Mononuclear cell (primary cell): ENCODE measurements at regions not wholly inside any gene's neighbourhood (a gene's known extent, or its start where the extent isn't known, plus 50 kb on each side); places are given as distances from the start of the nearest gene placed in this dataset.

ENCODE experiments used
- H3K27me3 ChIP-seq: 2 replicates; pipeline ENCODE4 v1.6.0; 2011; ENCODE audit warnings: low read length, control low read depth; ENCODE audit not compliant: insufficient read depth
- H3K4me1 ChIP-seq: 2 replicates; pipeline ENCODE4 v1.5.1; 2011; ENCODE audit warnings: mild to moderate bottlenecking, low read length, control low read depth; ENCODE audit not compliant: insufficient read depth
- H3K4me3 ChIP-seq: 2 replicates; pipeline ENCODE4 v1.5.1; 2011; ENCODE audit warnings: mild to moderate bottlenecking, low read length, moderate library complexity
- H3K9me3 ChIP-seq: 2 replicates; pipeline ENCODE4 v1.5.1; 2011; ENCODE audit warnings: low read depth, mild to moderate bottlenecking, control low read depth, low read length

DNA sequence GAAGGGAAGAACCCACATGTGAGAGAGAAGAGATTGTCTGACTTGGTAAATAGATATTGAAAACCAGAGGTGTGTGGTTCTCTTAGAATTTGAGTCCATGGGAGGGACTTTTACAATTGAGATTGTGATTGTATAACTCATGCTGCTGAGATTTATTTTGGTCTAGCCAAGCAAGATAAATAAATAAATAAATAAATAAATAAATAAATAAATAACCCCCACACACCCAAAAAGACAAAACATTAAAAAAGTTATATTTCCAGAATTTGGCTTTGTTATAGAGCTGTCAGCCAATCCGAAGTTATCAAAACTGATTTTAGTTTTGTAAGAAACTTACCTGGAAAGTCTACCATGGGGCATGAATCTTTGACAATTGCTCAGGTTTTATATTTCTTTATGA lies 416.6 kb downstream of the ZSWIM6 start:
- no peak overlapping the region for H3K4me3 ChIP-seq
- no peaks in the 10 kb centered on the region for H3K9me3 ChIP-seq
- H3K4me1 ChIP-seq = no peaks in the 10 kb centered on the region
- no peaks in the 10 kb centered on the region for H3K27me3 ChIP-seq

DNA sequence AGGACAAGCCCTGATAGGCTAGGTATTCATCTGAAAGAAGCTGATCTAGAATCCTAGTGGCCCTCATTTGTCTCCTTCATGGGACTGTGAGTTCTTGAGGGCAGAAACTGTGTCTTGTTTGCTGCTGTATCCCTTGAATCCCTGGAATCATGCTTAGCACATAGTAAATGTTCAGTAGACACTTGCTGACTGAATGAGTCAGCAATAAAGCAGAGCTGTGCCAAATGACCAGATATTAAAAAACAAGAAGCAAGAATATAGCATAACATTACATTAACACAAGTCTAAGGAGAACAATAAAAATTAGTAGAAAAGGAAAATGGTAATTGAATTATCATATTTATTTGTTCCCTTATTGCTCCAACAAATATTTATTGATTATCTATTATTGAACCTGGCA lies 420.5 kb downstream of the ZSWIM6 start:
- Histone ChIP-seq H3K9me3 (no peaks in the 10 kb centered on the region), H3K27me3 (no peaks in the 10 kb centered on the region), H3K4me1 (no peaks in the 10 kb centered on the region), H3K4me3 (no peak overlapping the region)

- no peaks in the 10 kb centered on the region for H3K27me3 ChIP-seq
- no peak overlapping the region for H3K4me3 ChIP-seq
- H3K4me1 ChIP-seq = no peaks in the 10 kb centered on the region
- H3K9me3 ChIP-seq = no peaks in the 10 kb centered on the region
Measured at GRCh38 chr5:61754792-61755191, 422.7 kb downstream of the ZSWIM6 start.

GRCh38 chr5:61755726-61756222 lies 423.7 kb downstream of the ZSWIM6 start:
- H3K9me3 ChIP-seq = no peaks in the 10 kb centered on the region
- H3K4me1 ChIP-seq = no peaks in the 10 kb centered on the region
- H3K27me3 ChIP-seq = no peaks in the 10 kb centered on the region
- no peak overlapping the region for H3K4me3 ChIP-seq

DNA sequence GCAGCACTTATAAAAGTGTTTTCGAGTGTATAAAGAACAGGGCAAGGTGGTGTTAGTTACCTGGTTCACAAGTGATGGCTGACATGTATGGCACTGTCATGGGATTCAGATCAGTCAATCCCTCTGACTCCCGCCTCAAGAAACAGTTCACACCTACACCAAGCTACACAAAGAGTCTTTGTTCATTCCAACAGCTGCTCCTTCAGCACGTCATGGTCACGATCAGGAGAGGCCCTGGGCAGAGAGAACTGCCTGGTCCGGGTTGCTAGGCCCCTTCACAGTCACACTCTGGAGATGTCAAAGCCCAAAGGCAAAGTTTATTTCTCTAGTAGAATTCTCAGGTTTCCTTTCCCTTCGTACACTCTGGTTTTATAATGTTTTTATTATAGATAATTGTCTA lies 426.7 kb downstream of the ZSWIM6 start:
- Histone ChIP-seq H3K27me3 (no peaks in the 10 kb centered on the region), H3K4me1 (no peaks in the 10 kb centered on the region), H3K4me3 (no peak overlapping the region), H3K9me3 (no peaks in the 10 kb centered on the region)

- Histone ChIP-seq H3K9me3 (no peaks in the 10 kb centered on the region), H3K27me3 (no peaks in the 10 kb centered on the region), H3K4me3 (no peak overlapping the region), H3K4me1 (no peaks in the 10 kb centered on the region)
Measured at GRCh38 chr5:61765471-61765870, 433.4 kb downstream of the ZSWIM6 start.

- Histone ChIP-seq H3K4me1 (no peaks in the 10 kb centered on the region), H3K9me3 (no peaks in the 10 kb centered on the region), H3K27me3 (no peaks in the 10 kb centered on the region), H3K4me3 (no peak overlapping the region)
Measured at GRCh38 chr5:61766141-61766540, 434.1 kb downstream of the ZSWIM6 start.

DNA sequence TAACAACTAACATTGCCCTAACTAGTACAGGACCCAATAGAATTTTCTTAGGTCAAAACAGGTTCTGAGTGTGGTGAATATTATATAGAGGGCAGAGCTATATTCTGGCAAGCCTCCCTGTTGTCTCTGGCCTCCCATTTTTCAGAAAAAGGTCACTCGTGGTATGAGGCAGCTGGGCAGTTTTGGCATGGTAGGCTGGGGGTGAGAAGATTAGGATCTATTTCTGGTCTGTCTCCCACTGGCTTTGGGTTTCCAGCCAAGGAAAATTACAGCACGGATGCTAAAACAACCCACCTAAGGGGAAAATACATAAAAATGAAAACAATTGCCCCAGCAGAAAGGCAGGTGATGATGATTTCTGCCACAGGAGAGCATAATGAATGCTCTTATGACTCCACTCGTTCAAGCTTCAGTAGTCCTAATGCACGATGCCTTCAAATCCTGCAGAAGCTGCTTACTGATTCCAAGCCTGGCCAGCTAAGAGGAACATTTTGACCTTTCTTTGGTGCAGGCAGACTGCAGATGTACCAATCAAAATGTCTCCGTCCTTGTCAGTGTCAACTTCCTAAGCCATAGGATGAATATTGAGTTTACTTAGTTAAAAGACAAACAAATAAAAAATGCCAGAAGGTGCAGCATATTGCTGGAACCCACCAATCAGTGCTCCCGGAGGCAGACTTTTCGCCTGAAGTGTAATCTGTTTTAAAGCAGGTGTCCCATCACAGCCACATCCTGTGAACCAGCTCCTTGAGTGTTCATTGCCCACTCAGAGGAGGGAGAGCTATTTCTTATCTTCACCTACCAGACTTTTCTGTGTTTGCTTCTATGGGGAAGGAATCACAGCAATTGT lies 435.4 kb downstream of the ZSWIM6 start:
- Histone ChIP-seq H3K4me3 (no peak overlapping the region), H3K9me3 (no peaks in the 10 kb centered on the region), H3K27me3 (no peaks in the 10 kb centered on the region)

GRCh38 chr5:61768692-61769281 lies 436.7 kb downstream of the ZSWIM6 start:
- H3K9me3 ChIP-seq = no peaks in the 10 kb centered on the region
- no peak overlapping the region for H3K4me3 ChIP-seq
- no peaks in the 10 kb centered on the region for H3K27me3 ChIP-seq
- no peaks in the 10 kb centered on the region for H3K4me1 ChIP-seq

More for the DNA sequence above, 435.4 kb downstream of the ZSWIM6 start:
- no peaks in the 10 kb centered on the region for H3K4me1 ChIP-seq

DNA sequence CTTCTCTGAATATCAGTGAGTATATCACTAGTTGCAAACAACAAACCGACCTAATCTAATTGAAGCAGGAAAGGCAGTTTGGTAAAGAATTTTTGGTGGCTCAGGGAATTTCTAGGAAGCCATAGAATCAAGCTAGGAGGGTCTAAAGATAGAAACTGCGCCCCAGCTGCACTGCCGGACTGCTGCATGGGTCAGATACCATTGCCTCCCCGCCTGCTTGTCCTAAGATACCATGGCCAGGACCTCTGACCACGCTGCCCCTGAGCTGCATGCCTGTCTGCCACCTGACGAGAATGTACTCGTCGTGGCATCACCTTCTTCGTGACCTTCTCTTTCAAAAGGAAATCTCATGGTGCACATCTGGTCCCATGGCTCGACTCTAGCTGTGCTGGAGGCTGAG lies 439.0 kb downstream of the ZSWIM6 start:
- H3K27me3 ChIP-seq = no peaks in the 10 kb centered on the region
- no peak overlapping the region for H3K4me3 ChIP-seq
- H3K4me1 ChIP-seq = no peaks in the 10 kb centered on the region
- H3K9me3 ChIP-seq = no peaks in the 10 kb centered on the region

- no peaks in the 10 kb centered on the region for H3K4me1 ChIP-seq
- H3K9me3 ChIP-seq = no peaks in the 10 kb centered on the region
- no peak overlapping the region for H3K4me3 ChIP-seq
- H3K27me3 ChIP-seq = no peaks in the 10 kb centered on the region
Measured at GRCh38 chr5:61771808-61772207, 439.8 kb downstream of the ZSWIM6 start.

DNA sequence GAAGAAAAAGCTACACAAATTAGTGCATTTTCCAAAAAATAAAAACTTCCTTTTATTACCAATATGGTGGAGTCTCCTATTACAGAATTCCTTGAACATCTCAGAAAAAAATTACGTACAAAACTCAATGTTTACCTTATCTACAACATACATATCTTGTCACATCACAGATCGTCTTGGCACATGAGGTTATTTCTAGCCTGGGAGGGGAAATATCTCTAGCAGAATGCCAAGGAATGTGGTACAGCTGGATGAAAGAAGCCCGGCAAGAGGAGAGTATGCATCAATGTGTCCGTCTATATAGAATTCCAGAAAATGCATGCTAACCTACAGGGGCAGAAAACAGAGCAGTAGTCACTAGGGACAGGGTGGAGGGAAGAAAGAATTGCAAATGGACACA lies 443.8 kb downstream of the ZSWIM6 start:
- Histone ChIP-seq H3K4me3 (no peak overlapping the region), H3K27me3 (no peaks in the 10 kb centered on the region), H3K9me3 (no peaks in the 10 kb centered on the region), H3K4me1 (no peaks in the 10 kb centered on the region)

DNA sequence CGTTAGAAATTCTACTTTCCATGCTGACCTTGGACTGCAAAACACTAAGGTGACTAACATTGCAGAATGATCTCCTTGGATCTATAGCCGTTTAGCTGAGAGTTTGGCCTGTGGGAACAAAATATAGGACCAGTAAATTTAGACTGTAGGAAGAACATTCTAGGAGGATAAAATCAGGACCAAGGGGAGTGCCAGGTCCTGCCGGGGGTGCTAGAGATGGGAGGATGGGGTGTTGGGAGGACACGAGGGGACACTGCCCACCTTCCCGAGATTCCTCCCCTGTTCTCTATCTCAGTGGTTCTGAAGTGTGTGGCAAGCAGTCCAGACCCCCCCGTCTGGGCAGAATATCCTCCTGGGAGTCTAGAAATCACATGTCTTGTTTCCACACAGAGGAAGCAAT lies 445.2 kb downstream of the ZSWIM6 start:
- Histone ChIP-seq H3K9me3 (no peaks in the 10 kb centered on the region), H3K27me3 (no peaks in the 10 kb centered on the region), H3K4me1 (no peaks in the 10 kb centered on the region), H3K4me3 (no peak overlapping the region)

DNA sequence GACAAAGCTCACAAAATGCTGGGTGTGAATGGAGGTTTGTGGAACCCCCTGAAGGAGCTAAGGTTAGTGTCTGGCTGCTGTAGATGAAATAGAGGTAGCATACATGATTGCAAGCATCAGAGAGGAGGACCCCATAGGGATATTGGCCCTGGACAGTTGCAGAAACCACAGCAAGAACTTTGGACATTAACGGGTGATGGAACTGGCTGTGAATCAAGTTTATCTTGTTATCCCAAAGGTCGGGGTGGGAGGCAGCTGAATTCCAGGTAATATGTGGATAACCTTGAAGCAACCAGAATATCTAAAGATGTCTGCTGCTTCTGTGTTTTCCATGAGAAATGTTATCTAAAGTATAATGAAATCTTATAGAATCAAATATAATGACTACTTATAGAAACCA lies 447.7 kb downstream of the ZSWIM6 start:
- Histone ChIP-seq H3K27me3 (no peaks in the 10 kb centered on the region), H3K9me3 (no peaks in the 10 kb centered on the region)

DNA sequence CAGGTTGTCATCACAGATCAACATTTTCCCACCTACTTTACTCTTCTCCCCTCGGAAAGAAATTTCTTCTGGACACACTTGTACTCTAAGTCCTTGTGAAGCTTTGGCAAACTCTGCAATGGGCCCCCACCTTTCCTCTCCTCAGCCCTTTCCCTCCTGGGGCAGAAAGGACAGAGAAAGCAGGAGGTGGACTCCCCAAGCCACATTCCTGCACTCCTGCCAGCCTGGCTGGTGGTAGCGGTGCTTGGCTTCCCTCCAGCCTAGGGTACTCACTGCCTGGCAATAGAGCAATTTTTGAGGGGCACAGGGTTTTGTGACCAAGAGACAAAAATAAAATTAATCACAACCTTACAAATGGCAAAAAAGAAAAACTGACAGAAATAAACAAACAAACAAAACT lies 451.4 kb downstream of the ZSWIM6 start:
- Histone ChIP-seq H3K27me3 (no peaks in the 10 kb centered on the region), H3K4me1 (no peaks in the 10 kb centered on the region), H3K4me3 (no peak overlapping the region), H3K9me3 (no peaks in the 10 kb centered on the region)

More for the DNA sequence above, 447.7 kb downstream of the ZSWIM6 start:
- no peaks in the 10 kb centered on the region for H3K4me1 ChIP-seq
- no peak overlapping the region for H3K4me3 ChIP-seq

DNA sequence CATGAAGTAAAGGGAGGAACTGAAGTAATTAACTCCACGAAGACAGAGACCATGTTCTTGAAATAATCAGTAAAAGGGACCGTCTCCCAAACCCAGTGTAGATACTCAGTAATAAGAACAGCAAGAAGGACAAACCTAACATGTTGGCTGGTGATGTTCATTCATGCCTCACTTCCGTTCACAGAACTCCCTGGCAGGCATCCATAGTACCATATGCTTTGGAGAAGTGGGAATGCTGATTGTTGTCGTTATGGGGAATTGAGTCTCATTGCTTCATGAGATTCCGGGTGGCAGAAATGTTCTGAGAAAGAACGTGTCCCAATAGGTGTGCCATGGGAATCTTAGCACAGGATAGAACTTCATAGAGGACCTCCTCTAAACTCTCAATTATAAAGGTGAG lies 452.3 kb downstream of the ZSWIM6 start:
- no peaks in the 10 kb centered on the region for H3K9me3 ChIP-seq
- no peak overlapping the region for H3K4me3 ChIP-seq
- no peaks in the 10 kb centered on the region for H3K4me1 ChIP-seq
- H3K27me3 ChIP-seq = no peaks in the 10 kb centered on the region
